HG03097 (cell line): ENCODE measurements at regions not wholly inside any gene's neighbourhood (a gene's known extent, or its start where the extent isn't known, plus 50 kb on each side); places are given as distances from the start of the nearest gene placed in this dataset.
"Not testable (repeated sequence)": the region's sequence is repeated elsewhere in the genome, so short reads cannot be mapped to it uniquely, and the experiment has no call there.

Source experiments
- ATAC-seq: cut with Tn5 transposase; IDR thresholded peaks from one replicate; pipeline ENCODE4 v1.9.1; 2021; ENCODE audit not compliant: unreplicated experiment, low FRiP score

GRCh38 chr2:175834477-175834876, 167.6 kb downstream of the LNPK start:
- ATAC-seq = no peak

- ATAC-seq = no peak
These were observed 169.2 kb downstream of the LNPK start for GRCh38 chr2:175832866-175833265.

- no peak for ATAC-seq
These were observed 172.3 kb downstream of the LNPK start for GRCh38 chr2:175829741-175830140.

- no peak for ATAC-seq
These were observed 174.2 kb downstream of the LNPK start for GRCh38 chr2:175827856-175828255.

- ATAC-seq = no peak
These were observed 177.8 kb downstream of the LNPK start for GRCh38 chr2:175824243-175824642.

- ATAC-seq = no peak
These were observed 178.4 kb downstream of the LNPK start for GRCh38 chr2:175823707-175824073.

- no peak for ATAC-seq
These were observed 178.9 kb downstream of the LNPK start for GRCh38 chr2:175823002-175823706.

GRCh38 chr2:175817221-175817620, 184.8 kb downstream of the LNPK start:
- ATAC-seq = no peak

- ATAC-seq = no peak
These were observed 186.5 kb downstream of the LNPK start for GRCh38 chr2:175815537-175815936.

- ATAC-seq = no peak
These were observed 190.1 kb downstream of the LNPK start for GRCh38 chr2:175811971-175812370.

- ATAC-seq = no peak
These were observed 193.2 kb downstream of the LNPK start for GRCh38 chr2:175808858-175809257.

GRCh38 chr2:175808078-175808477, 194.0 kb downstream of the LNPK start:
- no peak for ATAC-seq

GRCh38 chr2:175807031-175807873, 194.8 kb downstream of the LNPK start:
- no peak for ATAC-seq

- ATAC-seq = no peak
These were observed 195.5 kb downstream of the LNPK start for GRCh38 chr2:175806570-175806969.

GRCh38 chr2:175806125-175806490, 196.0 kb downstream of the LNPK start:
- no peak for ATAC-seq

GRCh38 chr2:175805442-175806124, 196.5 kb downstream of the LNPK start:
- no peak for ATAC-seq

GRCh38 chr2:175804122-175804521, 197.9 kb downstream of the LNPK start:
- no peak for ATAC-seq

- not testable (repeated sequence) for ATAC-seq
These were observed 205.6 kb downstream of the LNPK start for GRCh38 chr2:175796422-175796821.

GRCh38 chr2:175793648-175794047, 208.4 kb downstream of the LNPK start:
- no peak for ATAC-seq

- no peak for ATAC-seq
These were observed 209.2 kb downstream of the LNPK start for GRCh38 chr2:175792881-175793280.

GRCh38 chr2:175792199-175792598, 209.9 kb downstream of the LNPK start:
- ATAC-seq = no peak
